C4-2B (cell line): ENCODE measurements at regions not wholly inside any gene's neighbourhood (a gene's known extent, or its start where the extent isn't known, plus 50 kb on each side); places are given as distances from the start of the nearest gene placed in this dataset.

Source experiments
- CTCF ChIP-seq: fragments of 450-650 bp; conservative IDR thresholded peaks from 2 replicates; pipeline ENCODE4 v1.5.1; 2017; ENCODE audit warnings: mild to moderate bottlenecking
- ZFX ChIP-seq: fragments of 450-650 bp; IDR thresholded peaks from 2 replicates; pipeline ENCODE4 v1.6.1; 2017

GRCh38 chr10:8778713-8779112 is 724.2 kb downstream of the GATA3 start:
- TF ChIP-seq ZFX: no peak
- TF ChIP-seq CTCF: no peak
